Stomach smooth muscle (tissue), 2 donors: ENCODE measurements at regions not wholly inside any gene's neighbourhood (a gene's known extent, or its start where the extent isn't known, plus 50 kb on each side); places are given as distances from the start of the nearest gene placed in this dataset.

Experiments
- H3K27ac ChIP-seq: one replicate; pipeline ENCODE4 v1.7.0; 2013; ENCODE audit warnings: mild to moderate bottlenecking, low read length, inconsistent platforms
- H3K27me3 ChIP-seq, 2 donors: one replicate each; pipeline ENCODE4 v1.7.0; 2013; ENCODE audit warnings: low read length in 2 of 2; ENCODE audit not compliant: insufficient read depth in 2 of 2, control insufficient read depth in 1 of 2
- H3K36me3 ChIP-seq, 2 donors: one replicate each; pipeline ENCODE4 v1.7.0; 2013; ENCODE audit warnings: low read length in 2 of 2; ENCODE audit not compliant: control insufficient read depth in 2 of 2, insufficient read depth in 2 of 2
- H3K4me1 ChIP-seq: one replicate; pipeline ENCODE4 v1.7.0; 2013; ENCODE audit warnings: low read length; ENCODE audit not compliant: control insufficient read depth, insufficient read depth
- H3K4me3 ChIP-seq, 2 donors: one replicate each; pipeline ENCODE4 v1.7.0; 2013; ENCODE audit warnings: low read length in 2 of 2
- H3K9ac ChIP-seq, 2 donors: one replicate each; pipeline ENCODE4 v1.7.0; 2013; ENCODE audit warnings: low read length in 2 of 2, mild to moderate bottlenecking in 1 of 2
- H3K9me3 ChIP-seq, 2 donors: one replicate each; pipeline ENCODE4 v1.7.0; 2013; ENCODE audit warnings: low read length in 2 of 2; ENCODE audit not compliant: control insufficient read depth in 2 of 2
- donor health status: healthy.
- donor health status: Pancreatic carcinoma.

DNA sequence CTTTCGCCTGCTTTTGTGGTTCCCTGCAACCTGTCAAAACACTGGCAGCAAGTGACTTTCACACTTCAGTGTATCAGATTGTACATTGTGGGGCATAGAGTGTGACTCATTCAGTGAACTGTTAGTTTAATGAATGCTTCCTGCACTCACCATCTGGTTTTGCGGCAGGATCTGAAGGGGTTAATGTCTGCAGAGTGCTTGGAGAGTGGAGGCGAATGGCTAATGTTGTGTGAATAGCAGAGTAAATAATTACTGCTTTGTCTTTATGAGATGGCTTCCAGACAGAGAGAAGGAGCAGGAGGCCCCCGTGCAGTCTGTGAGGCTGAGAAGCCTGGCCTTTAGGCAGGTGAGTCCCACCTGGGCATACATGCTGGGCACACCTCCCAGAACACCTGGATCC lies 454.3 kb upstream of the KIRREL3 start:
- H3K27me3 ChIP-seq: no peaks in the 10 kb centered on the region
- H3K27ac ChIP-seq: no peak overlapping the region
- H3K4me1 ChIP-seq: no peaks in the 10 kb centered on the region
- H3K9me3 ChIP-seq: no peaks in the 10 kb centered on the region
- no peak overlapping the region for H3K4me3 ChIP-seq
- H3K9ac ChIP-seq: no peak overlapping the region
- no peaks in the 10 kb centered on the region for H3K36me3 ChIP-seq

DNA sequence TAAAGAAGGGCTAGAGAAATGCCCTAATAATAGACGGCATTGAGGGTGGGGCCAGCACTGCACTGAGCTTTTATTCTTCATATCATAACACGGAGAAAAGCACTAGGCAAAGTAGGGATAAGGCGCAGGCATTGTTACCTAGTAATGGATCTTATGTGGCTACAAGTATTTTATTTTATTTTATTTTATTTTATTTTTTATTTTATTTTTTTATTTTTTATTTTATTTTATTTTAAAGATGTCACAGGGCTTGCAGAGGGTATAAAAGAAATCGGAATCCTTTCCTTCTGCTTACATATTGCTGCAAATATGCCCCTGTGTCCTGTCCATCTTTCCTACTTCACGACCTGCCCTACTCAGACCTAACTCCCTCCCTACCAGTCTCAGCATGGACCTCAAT lies 452.0 kb upstream of the KIRREL3 start:
- H3K9me3 ChIP-seq: no peaks in the 10 kb centered on the region
- H3K36me3 ChIP-seq: no peaks in the 10 kb centered on the region
- H3K4me1 ChIP-seq: no peaks in the 10 kb centered on the region
- no peak overlapping the region for H3K4me3 ChIP-seq
- H3K27ac ChIP-seq: no peak overlapping the region
- no peak overlapping the region for H3K9ac ChIP-seq
- H3K27me3 ChIP-seq: peaks cover 0 to 3% of the 10 kb centered on the region in 2 donors

DNA sequence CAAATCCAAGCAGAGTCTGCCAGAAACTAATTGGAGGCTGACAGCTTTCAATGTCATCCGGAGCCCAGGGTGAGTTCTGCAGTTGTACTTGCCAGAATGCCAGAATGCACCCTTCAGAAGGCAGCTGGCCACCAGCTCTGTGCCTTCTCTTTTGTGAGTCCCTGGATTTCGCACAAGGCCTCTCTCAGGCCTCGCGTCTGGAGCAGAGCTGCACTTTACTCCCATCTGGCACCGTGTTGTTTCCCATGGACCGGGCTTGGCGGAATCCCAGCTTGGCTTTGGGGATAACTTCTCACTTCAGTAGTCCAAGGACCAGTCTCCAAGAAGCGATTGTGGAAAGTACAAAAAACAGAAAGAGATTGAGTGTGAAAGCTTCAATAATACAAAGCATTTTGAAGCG lies 451.3 kb upstream of the KIRREL3 start:
- no peak overlapping the region for H3K9ac ChIP-seq

DNA sequence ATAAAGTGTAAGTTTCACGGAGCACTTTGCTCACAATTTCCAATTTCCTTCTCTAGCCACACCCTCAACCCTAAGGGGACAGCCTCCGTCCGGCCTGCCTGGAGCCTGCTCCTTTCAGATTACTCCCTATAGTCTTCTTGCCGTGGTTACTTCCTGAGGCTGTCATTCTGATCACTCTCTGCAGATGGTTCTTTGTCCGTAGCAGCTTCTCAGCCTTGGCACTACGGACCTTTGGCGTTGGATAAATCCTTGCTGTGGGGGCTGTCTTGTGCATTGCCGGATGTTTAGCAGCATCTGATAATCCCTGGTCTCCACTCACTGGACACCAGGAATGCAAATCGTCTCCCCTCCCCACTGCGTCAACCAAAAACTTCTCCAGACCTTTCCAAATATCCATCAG lies 447.5 kb upstream of the KIRREL3 start:
- Histone ChIP-seq H3K36me3 (no peaks in the 10 kb centered on the region), H3K27me3 (peaks cover 0 to 3% of the 10 kb centered on the region in 2 donors), H3K4me1 (no peaks in the 10 kb centered on the region), H3K27ac (no peak overlapping the region), H3K9ac (no peak overlapping the region), H3K4me3 (no peak overlapping the region), H3K9me3 (no peaks in the 10 kb centered on the region)

More for the DNA sequence above, 451.3 kb upstream of the KIRREL3 start:
- Histone ChIP-seq H3K4me3 (no peak overlapping the region), H3K9me3 (no peaks in the 10 kb centered on the region), H3K36me3 (no peaks in the 10 kb centered on the region), H3K4me1 (no peaks in the 10 kb centered on the region), H3K27ac (no peak overlapping the region), H3K27me3 (peaks cover 0 to 3% of the 10 kb centered on the region in 2 donors)

DNA sequence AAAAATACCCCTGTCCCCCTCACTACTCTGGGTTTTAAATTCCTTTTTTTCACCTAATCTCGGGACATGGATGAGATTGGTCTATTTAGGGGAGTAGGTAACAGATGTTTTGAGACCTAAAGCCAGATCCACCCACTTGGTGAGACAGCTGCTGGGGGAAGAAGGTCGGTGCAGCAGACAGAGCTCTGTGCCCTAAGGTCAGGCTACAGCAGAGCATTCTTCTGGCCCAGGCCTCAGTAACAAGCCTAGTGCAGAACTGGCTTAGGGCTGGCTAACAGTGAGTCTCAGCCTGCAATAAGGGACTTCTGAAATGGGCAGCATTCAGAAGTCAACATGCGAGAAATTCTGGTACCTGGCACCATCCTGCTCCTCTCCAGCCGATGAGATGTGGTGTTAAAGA lies 444.9 kb upstream of the KIRREL3 start:
- no peak overlapping the region for H3K9ac ChIP-seq
- no peak overlapping the region for H3K4me3 ChIP-seq
- H3K36me3 ChIP-seq: no peaks in the 10 kb centered on the region
- H3K27me3 ChIP-seq: peaks cover 0 to 3% of the 10 kb centered on the region in 2 donors
- no peaks in the 10 kb centered on the region for H3K9me3 ChIP-seq
- no peaks in the 10 kb centered on the region for H3K4me1 ChIP-seq
- no peak overlapping the region for H3K27ac ChIP-seq

DNA sequence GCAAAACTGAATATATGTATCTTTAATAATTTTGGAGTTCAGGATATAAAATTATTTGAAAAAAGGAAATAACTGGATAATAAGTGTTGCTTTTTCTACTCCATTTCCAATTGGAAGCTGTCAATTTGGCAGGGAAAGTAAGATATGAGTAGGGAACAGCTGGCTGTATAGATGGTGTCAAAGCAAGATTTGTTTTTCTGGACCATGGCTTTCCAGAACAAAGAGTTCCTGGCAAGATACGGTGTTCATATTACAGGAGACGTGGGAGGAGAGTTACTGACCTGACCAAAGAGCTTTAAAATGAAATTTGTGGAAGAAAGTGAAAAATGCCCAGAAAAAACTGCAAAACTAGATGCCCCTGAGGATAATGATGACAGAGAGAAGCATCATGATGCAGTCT lies 442.7 kb upstream of the KIRREL3 start:
- Histone ChIP-seq H3K4me1 (no peaks in the 10 kb centered on the region), H3K27ac (no peak overlapping the region), H3K27me3 (peaks cover 0 to 3% of the 10 kb centered on the region in 2 donors), H3K9me3 (no peaks in the 10 kb centered on the region), H3K36me3 (no peaks in the 10 kb centered on the region), H3K4me3 (no peak overlapping the region), H3K9ac (no peak overlapping the region)

DNA sequence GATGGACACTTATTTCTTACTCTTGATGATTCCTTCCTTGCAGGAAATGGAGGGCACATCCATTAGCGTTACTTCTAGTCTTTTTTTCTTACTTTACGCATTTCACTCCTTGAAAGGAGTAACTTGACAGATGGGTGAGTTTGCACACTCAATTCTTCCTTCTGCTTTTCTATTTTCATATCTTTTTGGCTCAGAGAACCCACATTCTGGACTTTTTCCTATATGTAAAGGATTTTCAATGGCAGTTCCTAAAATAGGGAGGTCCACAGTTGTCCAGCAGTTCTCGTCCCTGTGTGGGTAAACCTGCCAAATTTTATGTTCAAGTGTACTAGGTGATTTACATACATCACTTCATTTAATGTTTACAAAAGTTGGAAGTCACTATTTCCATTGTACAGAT lies 440.0 kb upstream of the KIRREL3 start:
- Histone ChIP-seq H3K27ac (no peak overlapping the region), H3K4me1 (no peaks in the 10 kb centered on the region)

DNA sequence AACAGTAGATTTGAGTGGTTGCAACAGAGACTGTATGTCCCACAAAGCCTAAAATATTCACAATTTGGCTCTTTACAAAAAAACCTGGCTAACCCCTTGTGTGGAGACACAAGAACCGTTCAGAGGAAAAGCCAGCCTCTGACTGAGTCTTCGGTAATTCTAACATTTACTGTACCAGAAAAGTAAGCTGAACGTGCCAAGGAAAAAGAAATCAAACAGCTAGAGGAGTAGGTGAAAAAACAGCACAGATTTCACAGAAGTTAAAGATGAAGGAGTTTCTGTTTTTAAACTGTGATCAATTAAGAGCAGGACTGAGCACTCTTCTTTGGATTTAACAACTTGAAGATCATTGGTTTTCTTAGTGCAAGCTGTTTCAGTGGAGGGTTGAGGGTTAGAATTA lies 424.7 kb upstream of the KIRREL3 start:
- no peak overlapping the region for H3K9ac ChIP-seq
- H3K27ac ChIP-seq: no peak overlapping the region
- H3K4me1 ChIP-seq: no peaks in the 10 kb centered on the region
- H3K27me3 ChIP-seq: no peaks in the 10 kb centered on the region
- H3K9me3 ChIP-seq: no peaks in the 10 kb centered on the region
- H3K36me3 ChIP-seq: no peaks in the 10 kb centered on the region
- no peak overlapping the region for H3K4me3 ChIP-seq

More for the DNA sequence above, 440.0 kb upstream of the KIRREL3 start:
- Histone ChIP-seq H3K4me3 (no peak overlapping the region), H3K36me3 (no peaks in the 10 kb centered on the region), H3K9ac (no peak overlapping the region), H3K9me3 (no peaks in the 10 kb centered on the region), H3K27me3 (no peaks in the 10 kb centered on the region)

DNA sequence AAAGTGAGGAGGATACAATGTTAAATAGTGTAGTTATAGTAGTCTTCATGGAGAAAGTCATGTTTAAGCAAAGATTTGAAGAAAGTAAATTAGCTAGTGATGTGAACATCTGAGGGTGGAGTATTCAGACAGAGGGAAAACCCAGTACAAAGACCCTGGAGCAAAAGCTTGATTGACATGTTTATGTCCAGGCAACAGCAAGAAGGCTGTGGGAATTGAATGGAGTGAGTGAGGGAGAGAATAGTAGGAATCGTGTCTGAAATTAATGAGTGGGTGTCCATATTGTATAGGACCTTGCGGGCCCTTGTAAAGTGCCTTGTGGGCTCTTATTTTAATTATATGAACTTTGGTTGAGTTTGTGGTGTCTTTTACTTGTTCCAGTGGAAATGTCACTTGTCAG lies 424.1 kb upstream of the KIRREL3 start:
- H3K4me3 ChIP-seq: no peak overlapping the region

DNA sequence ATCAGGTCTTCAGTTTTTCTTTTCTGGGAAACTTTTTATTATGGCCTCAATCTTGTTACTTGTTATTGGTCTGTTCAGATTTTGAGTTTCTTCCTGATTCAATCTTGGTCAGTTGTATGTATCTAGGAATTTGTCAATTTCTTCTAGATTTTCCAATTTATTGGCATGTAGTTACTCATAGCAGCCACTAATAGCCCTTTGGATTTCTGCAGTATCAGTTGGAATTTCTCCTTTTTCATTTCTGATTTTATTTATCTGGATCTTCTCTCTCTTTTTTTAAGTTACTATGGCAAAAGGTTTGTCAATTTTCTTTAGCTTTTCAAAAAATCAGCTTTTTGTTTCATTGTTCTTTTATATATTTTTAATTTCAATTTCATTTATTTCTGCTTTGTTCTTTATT lies 419.6 kb upstream of the KIRREL3 start:
- Histone ChIP-seq H3K9me3 (no peaks in the 10 kb centered on the region), H3K36me3 (no peaks in the 10 kb centered on the region)

More for the DNA sequence above, 424.1 kb upstream of the KIRREL3 start:
- no peak overlapping the region for H3K9ac ChIP-seq
- no peak overlapping the region for H3K27ac ChIP-seq
- H3K27me3 ChIP-seq: no peaks in the 10 kb centered on the region
- H3K9me3 ChIP-seq: no peaks in the 10 kb centered on the region
- H3K36me3 ChIP-seq: no peaks in the 10 kb centered on the region
- no peaks in the 10 kb centered on the region for H3K4me1 ChIP-seq

DNA sequence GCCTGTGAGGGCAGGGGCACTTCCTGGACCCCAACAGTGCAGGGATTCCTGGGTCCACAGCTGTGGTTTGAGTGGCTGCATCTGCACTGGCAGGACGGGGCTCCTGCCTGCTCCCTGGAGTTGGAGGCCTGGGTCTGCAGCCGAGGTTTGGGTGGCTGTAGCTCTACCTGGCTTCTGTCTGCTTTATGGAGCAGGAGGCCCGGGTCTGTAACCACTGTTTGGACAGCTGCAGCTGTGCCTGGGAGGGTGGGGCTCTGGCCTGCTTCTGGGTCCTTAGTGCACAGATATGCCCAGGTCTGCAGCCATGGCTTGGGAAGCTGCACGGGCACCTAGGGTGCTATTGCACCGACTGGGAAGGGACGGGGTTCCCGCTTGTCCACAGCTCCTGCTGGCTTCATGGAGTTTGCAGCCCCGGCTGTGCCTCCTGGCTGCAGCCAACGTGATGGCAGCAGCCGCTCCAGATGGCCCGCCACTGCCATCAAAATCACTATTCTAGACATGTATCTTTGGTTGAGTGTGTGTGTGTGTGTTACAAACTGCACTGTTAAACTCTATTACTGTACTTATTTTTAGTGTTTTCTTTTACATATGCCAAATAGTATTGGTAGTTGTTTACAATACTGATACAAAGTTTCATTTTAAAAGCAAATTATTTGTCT lies 412.3 kb upstream of the KIRREL3 start:
- Histone ChIP-seq H3K9ac (no peak overlapping the region), H3K4me3 (no peak overlapping the region), H3K4me1 (no peaks in the 10 kb centered on the region), H3K36me3 (no peaks in the 10 kb centered on the region), H3K9me3 (peaks cover 0 to 5% of the 10 kb centered on the region in 2 donors), H3K27ac (no peak overlapping the region), H3K27me3 (no peaks in the 10 kb centered on the region)

More for the DNA sequence above, 419.6 kb upstream of the KIRREL3 start:
- H3K4me1 ChIP-seq: no peaks in the 10 kb centered on the region
- H3K27me3 ChIP-seq: no peaks in the 10 kb centered on the region
- H3K4me3 ChIP-seq: no peak overlapping the region
- H3K9ac ChIP-seq: no peak overlapping the region
- no peak overlapping the region for H3K27ac ChIP-seq
